HL-60 (cell line): ENCODE measurements at regions not wholly inside any gene's neighbourhood (a gene's known extent, or its start where the extent isn't known, plus 50 kb on each side); places are given as distances from the start of the nearest gene placed in this dataset.

Experiments
- GABPA ChIP-seq: IDR thresholded peaks from 2 replicates; pipeline ENCODE4 v1.6.1; 2012; ENCODE audit warnings: low read depth
- POLR2AphosphoS5 ChIP-seq: IDR thresholded peaks from 2 replicates; pipeline ENCODE4 v1.6.1; 2012; ENCODE audit warnings: low read depth
- REST ChIP-seq: IDR thresholded peaks from 2 replicates; pipeline ENCODE4 v1.6.1; 2012; ENCODE audit warnings: low read depth; ENCODE audit not compliant: insufficient replicate concordance
- TF ChIP-seq, protein P1 (sequence below): IDR thresholded peaks from one replicate; pipeline ENCODE4 v1.5.1; 2011; ENCODE audit warnings: low read length, control low read depth, inconsistent platforms; ENCODE audit not compliant: insufficient read depth

DNA sequence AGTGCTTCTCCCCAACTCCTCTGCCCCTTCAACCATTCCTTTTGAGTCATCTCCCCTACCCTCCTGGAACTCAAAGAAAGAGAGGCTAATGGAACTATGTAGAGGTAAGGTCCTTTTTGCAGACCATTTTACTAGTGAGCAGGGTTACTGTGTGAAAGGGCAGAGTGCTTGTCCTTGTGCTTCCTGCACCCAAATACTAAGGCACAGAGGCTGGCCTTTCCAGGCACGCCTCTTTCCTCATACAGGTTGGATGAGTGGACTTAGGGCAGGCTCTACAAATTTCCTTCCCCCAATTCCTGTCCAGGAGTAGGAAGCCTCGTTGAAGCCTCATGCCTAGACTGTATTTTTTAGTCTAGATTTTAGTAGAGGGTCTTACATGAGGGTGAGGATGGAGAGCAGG, 288.8 kb upstream of the SLC14A2 start:
- TF ChIP-seq, protein P1, sequence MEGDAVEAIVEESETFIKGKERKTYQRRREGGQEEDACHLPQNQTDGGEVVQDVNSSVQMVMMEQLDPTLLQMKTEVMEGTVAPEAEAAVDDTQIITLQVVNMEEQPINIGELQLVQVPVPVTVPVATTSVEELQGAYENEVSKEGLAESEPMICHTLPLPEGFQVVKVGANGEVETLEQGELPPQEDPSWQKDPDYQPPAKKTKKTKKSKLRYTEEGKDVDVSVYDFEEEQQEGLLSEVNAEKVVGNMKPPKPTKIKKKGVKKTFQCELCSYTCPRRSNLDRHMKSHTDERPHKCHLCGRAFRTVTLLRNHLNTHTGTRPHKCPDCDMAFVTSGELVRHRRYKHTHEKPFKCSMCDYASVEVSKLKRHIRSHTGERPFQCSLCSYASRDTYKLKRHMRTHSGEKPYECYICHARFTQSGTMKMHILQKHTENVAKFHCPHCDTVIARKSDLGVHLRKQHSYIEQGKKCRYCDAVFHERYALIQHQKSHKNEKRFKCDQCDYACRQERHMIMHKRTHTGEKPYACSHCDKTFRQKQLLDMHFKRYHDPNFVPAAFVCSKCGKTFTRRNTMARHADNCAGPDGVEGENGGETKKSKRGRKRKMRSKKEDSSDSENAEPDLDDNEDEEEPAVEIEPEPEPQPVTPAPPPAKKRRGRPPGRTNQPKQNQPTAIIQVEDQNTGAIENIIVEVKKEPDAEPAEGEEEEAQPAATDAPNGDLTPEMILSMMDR, result no peak
- TF ChIP-seq GABPA (no peak), POLR2AphosphoS5 (no peak), REST (no peak)
